Activated CD8-positive, alpha-beta T cell treated with anti-CD3 and anti-CD28 coated beads, Interleukin-2, amount 10 ng/mL, durations not matched to agents 7 days and 5 days (primary cell): ENCODE measurements at regions not wholly inside any gene's neighbourhood (a gene's known extent, or its start where the extent isn't known, plus 50 kb on each side); places are given as distances from the start of the nearest gene placed in this dataset.
"Not testable (repeated sequence)": the region's sequence is repeated elsewhere in the genome, so short reads cannot be mapped to it uniquely, and the experiment has no call there.

Experiments
- ATAC-seq: fragments of 150-1000 bp; cut with Tn5 transposase; one replicate; pipeline ENCODE4 v1.10.0; 2021; ENCODE audit warnings: moderate library complexity
- CTCF ChIA-PET: fragments of 350-600 bp; sonication (Branson Sonifier 250); formaldehyde crosslinking; loops from one replicate; lab custom pipeline; 2021; ENCODE audit warnings: antibody characterized with exemption; lab: Charles Lee
- POLR2A ChIA-PET: fragments of 350-600 bp; sonication (Branson Sonifier 250); formaldehyde crosslinking; loops from one replicate; lab custom pipeline; 2021; ENCODE audit warnings: antibody characterized with exemption; lab: Charles Lee
- DNase-seq: peaks from one replicate; pipeline ENCODE4 v3.0.0-alpha.2; 2020
- H3K27ac Mint-ChIP-seq: one replicate; pipeline ENCODE4 v1.8.0; 2021; ENCODE audit warnings: mild to moderate bottlenecking, mixed read lengths
- H3K27me3 Mint-ChIP-seq: one replicate; pipeline ENCODE4 v1.8.0; 2021; ENCODE audit warnings: low read depth, mixed read lengths
- H3K36me3 Mint-ChIP-seq: one replicate; pipeline ENCODE4 v1.8.0; 2021; ENCODE audit warnings: low read depth, mixed read lengths
- H3K4me1 Mint-ChIP-seq: one replicate; pipeline ENCODE4 v1.8.0; 2021; ENCODE audit warnings: low read depth, mixed read lengths
- H3K4me3 Mint-ChIP-seq: one replicate; pipeline ENCODE4 v1.8.0; 2021; ENCODE audit warnings: mild to moderate bottlenecking, mixed read lengths
- H3K9me3 Mint-ChIP-seq: one replicate; pipeline ENCODE4 v1.8.0; 2022; ENCODE audit warnings: mixed read lengths; ENCODE audit not compliant: insufficient read depth

DNA sequence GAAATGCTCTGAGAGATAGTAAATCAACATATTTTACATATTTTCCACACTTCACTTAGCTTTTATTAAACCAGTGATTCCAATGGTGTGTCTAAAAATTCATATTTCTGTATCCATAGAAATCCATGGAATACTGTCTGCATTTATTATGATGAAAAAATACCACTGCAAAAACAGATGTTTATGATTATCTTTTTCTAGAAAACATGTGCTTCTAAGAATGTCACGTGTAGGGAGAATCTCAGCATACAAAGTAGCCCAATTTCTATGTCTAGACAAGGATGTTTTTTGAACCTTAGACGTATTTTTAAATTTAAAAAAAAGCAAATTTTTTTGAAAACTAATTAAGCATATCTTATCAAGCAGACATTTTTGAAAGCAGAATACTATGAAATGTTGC lies 622.4 kb downstream of the TENT5A start:
- Mint-ChIP-seq H3K27ac (no peak overlapping the region), H3K27me3 (no peaks in the 10 kb centered on the region), H3K9me3 (peaks cover 4% of the 10 kb centered on the region), H3K4me1 (no peaks in the 10 kb centered on the region), H3K4me3 (no peak overlapping the region), H3K36me3 (no peaks in the 10 kb centered on the region)
- DNase-seq (no peak), ATAC-seq (no peak)
- POLR2A ChIA-PET = no interaction called here
- CTCF ChIA-PET = no interaction called here

DNA sequence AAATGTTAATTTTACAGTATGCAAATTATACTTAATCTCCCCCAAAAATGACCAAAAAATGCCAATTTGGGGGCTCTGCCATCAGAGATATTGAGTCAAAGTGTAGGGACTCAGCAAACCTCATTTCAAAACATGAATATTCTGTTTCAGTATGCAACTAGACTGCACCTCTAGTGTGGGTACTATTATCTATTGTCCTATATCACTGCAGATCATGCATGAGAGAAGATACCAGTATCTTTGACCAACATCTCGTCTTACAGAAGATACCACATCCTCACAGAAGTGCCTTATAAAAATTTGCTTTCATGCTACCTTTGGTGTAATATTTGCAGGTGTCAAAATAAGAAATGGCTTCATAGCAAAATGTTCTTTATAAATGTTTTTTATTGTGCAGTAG lies 623.8 kb downstream of the TENT5A start:
- Mint-ChIP-seq H3K36me3 (no peaks in the 10 kb centered on the region), H3K27ac (no peak overlapping the region), H3K27me3 (no peaks in the 10 kb centered on the region), H3K4me1 (no peaks in the 10 kb centered on the region), H3K9me3 (peaks cover 4% of the 10 kb centered on the region), H3K4me3 (no peak overlapping the region)
- ATAC-seq = no peak
- ChIA-PET POLR2A (no interaction called here), CTCF (no interaction called here)
- DNase-seq = no peak

DNA sequence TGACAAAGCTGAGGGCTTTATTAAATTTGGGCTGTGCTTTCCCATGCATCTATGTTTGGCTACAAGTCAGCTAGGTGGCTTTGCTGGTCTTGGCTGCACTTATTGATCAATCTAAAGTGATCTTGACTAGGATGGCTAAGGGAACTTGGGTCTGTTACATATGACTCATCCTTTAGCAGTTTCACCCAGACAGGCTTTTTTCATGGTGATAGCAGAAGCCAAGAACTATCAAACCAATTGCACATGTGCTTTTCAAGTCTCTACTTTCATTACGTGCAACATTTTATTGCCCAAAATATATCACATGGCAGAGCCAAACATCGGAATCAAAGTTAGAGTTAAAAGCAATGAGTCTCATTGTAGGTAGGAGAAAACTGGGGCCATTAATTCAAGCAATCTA lies 626.3 kb downstream of the TENT5A start:
- Mint-ChIP-seq H3K27me3 (no peaks in the 10 kb centered on the region), H3K27ac (no peak overlapping the region), H3K4me1 (no peaks in the 10 kb centered on the region), H3K4me3 (no peak overlapping the region), H3K9me3 (peaks cover 4% of the 10 kb centered on the region), H3K36me3 (no peaks in the 10 kb centered on the region)
- DNase-seq (no peak), ATAC-seq (no peak)
- ChIA-PET CTCF (no interaction called here), POLR2A (no interaction called here)

- Mint-ChIP-seq H3K36me3 (no peaks in the 10 kb centered on the region), H3K4me1 (no peaks in the 10 kb centered on the region), H3K27me3 (no peaks in the 10 kb centered on the region), H3K4me3 (no peak overlapping the region), H3K9me3 (peaks cover 4% of the 10 kb centered on the region), H3K27ac (no peak overlapping the region)
- ChIA-PET POLR2A (no interaction called here), CTCF (no interaction called here)
- ATAC-seq = no peak
- DNase-seq = no peak
Observed at GRCh38 chr6:81120280-81120679, 632.2 kb downstream of the TENT5A start.

- no peak for ATAC-seq
- POLR2A ChIA-PET = no interaction called here
- H3K4me3 Mint-ChIP-seq = no peak overlapping the region
- peaks cover 18% of the 10 kb centered on the region for H3K9me3 Mint-ChIP-seq
- no peak overlapping the region for H3K27ac Mint-ChIP-seq
- H3K36me3 Mint-ChIP-seq = no peaks in the 10 kb centered on the region
- no peaks in the 10 kb centered on the region for H3K4me1 Mint-ChIP-seq
- CTCF ChIA-PET = no interaction called here
- no peak for DNase-seq
- H3K27me3 Mint-ChIP-seq = no peaks in the 10 kb centered on the region
Observed at GRCh38 chr6:81105998-81106397, 646.5 kb downstream of the TENT5A start.

DNA sequence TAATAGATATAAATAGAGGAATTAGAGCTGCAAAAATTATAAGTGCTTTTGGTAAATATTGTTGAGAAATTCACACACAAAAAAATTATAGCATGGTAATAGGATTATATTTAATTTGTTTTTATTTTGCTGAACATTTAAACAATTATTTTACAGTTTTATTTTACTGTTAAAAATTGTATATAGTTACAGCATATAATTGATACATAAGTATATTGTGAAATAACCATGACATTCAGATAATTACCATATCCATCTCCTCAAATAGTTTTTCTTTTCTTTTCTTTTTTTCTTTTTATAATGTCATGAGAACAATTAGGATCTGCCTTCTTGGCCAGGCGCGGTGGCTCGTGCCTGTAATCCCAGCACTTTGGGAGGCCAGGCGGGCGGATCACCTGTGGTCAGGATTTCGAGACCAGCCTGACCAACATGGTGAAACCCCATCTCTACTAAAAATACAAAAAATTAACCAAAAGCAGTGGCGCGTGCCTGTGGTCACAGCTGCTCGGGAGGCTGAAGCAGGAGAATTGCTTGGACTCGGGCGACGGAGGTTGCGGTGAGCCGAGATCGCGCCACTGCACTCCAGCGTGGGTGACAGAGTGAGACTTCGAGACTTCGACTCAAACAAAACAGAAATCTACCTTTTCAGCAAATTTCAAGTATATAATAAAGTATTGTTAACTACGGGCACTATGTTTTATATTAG lies 654.2 kb downstream of the TENT5A start:
- no peak for DNase-seq
- H3K4me3 Mint-ChIP-seq = no peak overlapping the region
- H3K27ac Mint-ChIP-seq = no peak overlapping the region
- CTCF ChIA-PET = no interaction called here
- no peak for ATAC-seq
- POLR2A ChIA-PET = no interaction called here
- H3K36me3 Mint-ChIP-seq = no peaks in the 10 kb centered on the region
- H3K9me3 Mint-ChIP-seq = peaks cover 6% of the 10 kb centered on the region
- H3K27me3 Mint-ChIP-seq = no peaks in the 10 kb centered on the region
- no peaks in the 10 kb centered on the region for H3K4me1 Mint-ChIP-seq

DNA sequence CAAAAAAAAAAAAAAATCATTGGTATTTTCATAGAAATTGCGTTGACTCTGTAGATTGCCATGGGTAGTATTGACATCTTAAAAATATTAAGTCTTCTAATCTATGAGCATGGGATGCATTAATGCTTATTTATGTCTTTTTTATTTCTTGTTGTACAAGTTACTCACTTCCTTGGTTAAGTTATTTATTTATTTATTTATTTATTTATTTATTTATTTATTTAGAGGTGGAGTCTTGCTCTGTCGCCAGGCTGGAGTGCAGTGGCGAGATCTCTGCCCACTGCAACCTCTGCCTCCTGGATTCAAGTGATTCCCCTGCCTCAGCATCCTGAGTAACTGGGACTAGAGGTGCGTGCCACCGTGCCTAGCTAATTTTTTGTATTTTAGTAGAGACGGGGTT lies 656.0 kb downstream of the TENT5A start:
- H3K4me1 Mint-ChIP-seq, CTCF ChIA-PET, POLR2A ChIA-PET, H3K36me3 Mint-ChIP-seq, H3K27me3 Mint-ChIP-seq, ATAC-seq, H3K9me3 Mint-ChIP-seq, H3K27ac Mint-ChIP-seq, DNase-seq, H3K4me3 Mint-ChIP-seq: not testable (repeated sequence)

GRCh38 chr6:81093051-81093450 lies 659.4 kb downstream of the TENT5A start:
- POLR2A ChIA-PET = no interaction called here
- no peak for DNase-seq
- Mint-ChIP-seq H3K36me3 (no peaks in the 10 kb centered on the region), H3K27ac (no peak overlapping the region), H3K9me3 (no peaks in the 10 kb centered on the region), H3K4me1 (no peaks in the 10 kb centered on the region), H3K27me3 (no peaks in the 10 kb centered on the region), H3K4me3 (no peak overlapping the region)
- CTCF ChIA-PET = no interaction called here
- ATAC-seq = no peak

GRCh38 chr6:81088145-81088544 lies 664.3 kb downstream of the TENT5A start:
- no peak for ATAC-seq
- no peaks in the 10 kb centered on the region for H3K9me3 Mint-ChIP-seq
- H3K27me3 Mint-ChIP-seq = no peaks in the 10 kb centered on the region
- DNase-seq = no peak
- H3K27ac Mint-ChIP-seq = no peak overlapping the region
- no peak overlapping the region for H3K4me3 Mint-ChIP-seq
- no peaks in the 10 kb centered on the region for H3K4me1 Mint-ChIP-seq
- CTCF ChIA-PET = no interaction called here
- H3K36me3 Mint-ChIP-seq = no peaks in the 10 kb centered on the region
- POLR2A ChIA-PET = no interaction called here

DNA sequence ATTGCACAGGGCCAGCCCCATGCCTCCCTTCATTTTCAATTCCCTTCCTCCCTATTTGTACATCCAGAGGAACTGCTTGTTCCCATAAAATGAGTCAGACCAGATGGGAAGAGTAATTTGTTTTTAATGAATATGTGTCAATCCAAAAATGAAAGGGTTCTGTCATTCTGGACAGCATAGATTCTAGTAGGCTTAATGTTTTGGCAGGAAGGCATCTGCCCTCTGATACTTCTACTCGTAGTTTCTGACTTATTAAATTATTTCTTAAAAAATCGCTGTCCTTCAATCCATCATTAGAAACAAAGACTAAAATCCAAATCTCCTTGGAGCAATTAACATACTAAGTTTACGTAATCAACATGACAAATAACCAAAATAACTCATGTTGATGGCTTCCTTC lies 665.5 kb downstream of the TENT5A start:
- Mint-ChIP-seq H3K36me3 (no peaks in the 10 kb centered on the region), H3K4me1 (no peaks in the 10 kb centered on the region), H3K27me3 (no peaks in the 10 kb centered on the region), H3K27ac (no peak overlapping the region), H3K9me3 (no peaks in the 10 kb centered on the region), H3K4me3 (no peak overlapping the region)
- POLR2A ChIA-PET = no interaction called here
- no peak for ATAC-seq
- no peak for DNase-seq
- CTCF ChIA-PET = no interaction called here

DNA sequence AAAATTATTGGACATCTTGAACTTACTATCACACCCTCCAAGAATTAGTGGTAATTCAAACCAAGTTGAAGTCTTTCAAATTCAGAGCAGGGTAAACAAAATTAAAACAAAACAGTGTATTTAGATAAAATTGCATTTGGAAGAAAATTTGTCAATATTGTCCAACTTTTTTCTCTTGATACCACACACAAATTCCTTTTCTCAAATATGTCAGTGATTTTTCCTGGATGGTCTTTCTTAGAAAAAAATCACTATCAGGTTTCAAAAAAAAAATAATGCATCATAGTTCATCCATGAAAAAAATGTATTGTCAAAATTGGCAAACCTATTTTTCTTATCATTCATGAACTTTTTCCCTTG lies 667.1 kb downstream of the TENT5A start:
- Mint-ChIP-seq H3K4me1 (no peaks in the 10 kb centered on the region), H3K27me3 (no peaks in the 10 kb centered on the region), H3K27ac (no peak overlapping the region), H3K36me3 (no peaks in the 10 kb centered on the region), H3K9me3 (peaks cover 9% of the 10 kb centered on the region), H3K4me3 (no peak overlapping the region)
- no peak for DNase-seq
- ATAC-seq = no peak
- ChIA-PET CTCF (no interaction called here), POLR2A (no interaction called here)

DNA sequence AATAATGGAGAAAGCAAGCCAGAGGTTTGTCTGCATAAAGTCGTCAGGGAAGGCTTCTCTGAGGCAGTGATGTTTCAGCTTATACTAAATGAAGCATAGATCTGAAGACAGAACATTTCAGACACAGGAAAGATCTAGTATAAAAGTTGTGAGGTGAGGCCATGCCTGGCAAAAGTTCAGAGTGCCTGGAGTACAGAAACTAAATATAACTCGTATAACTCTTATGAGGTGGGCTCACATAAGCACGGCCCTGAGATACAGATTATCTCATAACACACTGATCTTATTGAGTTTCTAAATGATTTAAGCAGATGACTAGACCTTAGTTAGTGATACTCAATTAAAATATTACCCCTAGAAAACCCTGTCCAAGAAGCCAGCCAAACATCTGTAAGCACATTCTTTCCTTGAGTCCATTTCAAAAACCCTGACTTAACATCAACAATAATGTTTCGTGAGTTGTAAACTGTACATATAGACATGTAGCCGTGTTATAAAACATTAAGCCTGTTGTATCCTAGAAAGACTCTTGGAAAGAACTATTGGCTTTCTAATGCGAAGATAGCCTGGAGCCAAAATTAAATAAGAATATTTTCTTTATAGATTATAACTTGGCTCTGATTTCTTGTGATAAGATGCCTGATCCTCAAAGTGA lies 667.6 kb downstream of the TENT5A start:
- POLR2A ChIA-PET = no interaction called here
- no peak for DNase-seq
- Mint-ChIP-seq H3K27me3 (no peaks in the 10 kb centered on the region), H3K36me3 (no peaks in the 10 kb centered on the region), H3K9me3 (peaks cover 9% of the 10 kb centered on the region), H3K4me1 (no peaks in the 10 kb centered on the region), H3K27ac (no peak overlapping the region), H3K4me3 (no peak overlapping the region)
- ATAC-seq = no peak
- CTCF ChIA-PET = no interaction called here

- CTCF ChIA-PET = no interaction called here
- Mint-ChIP-seq H3K9me3 (peaks cover under 1% of the 10 kb centered on the region), H3K36me3 (no peaks in the 10 kb centered on the region), H3K4me1 (no peaks in the 10 kb centered on the region), H3K4me3 (no peak overlapping the region), H3K27ac (no peak overlapping the region), H3K27me3 (no peaks in the 10 kb centered on the region)
- DNase-seq = no peak
- ATAC-seq = no peak
- POLR2A ChIA-PET = no interaction called here
Observed at GRCh38 chr6:81075974-81076373, 676.5 kb downstream of the TENT5A start.
